SK-N-SH (cell line): ENCODE measurements at regions not wholly inside any gene's neighbourhood (a gene's known extent, or its start where the extent isn't known, plus 50 kb on each side); places are given as distances from the start of the nearest gene placed in this dataset.

Experiments
- CTCF ChIA-PET: fragments of 300-600, 350-600 bp; formaldehyde crosslinking; extraction: SDS; loops from one replicate; lab custom pipeline; 2021; lab: Yijun Ruan, JAX
- POLR2A ChIA-PET: fragments of 350-600 bp; sonication (Branson Sonifier 250); formaldehyde crosslinking; extraction: SDS; loops from one replicate; lab custom pipeline; 2020; ENCODE audit warnings: antibody characterized with exemption, inconsistent platforms; lab: Yijun Ruan, JAX
- DNase-seq: peaks from one replicate; pipeline ENCODE4 v3.0.0; 2012
- H2AFZ ChIP-seq: fragments of 200-600 bp; sonication (generic); 2 replicates; pipeline ENCODE4 v1.8.1; 2016; ENCODE audit warnings: antibody characterized with exemption, mild to moderate bottlenecking, low read depth
- H3F3A ChIP-seq: fragments of 200-600 bp; sonication (generic); replicated peaks from 2 replicates; pipeline ENCODE3; 2016; ENCODE audit warnings: antibody characterized with exemption, mild to moderate bottlenecking; ENCODE audit not compliant: insufficient read depth
- H3K27ac ChIP-seq, 2 experiments: fragments of 200-500 bp in 1 of 2; fragments of 200-600 bp in 1 of 2; sonication (Bioruptor generic) in 1 of 2; sonication (generic), shearing (Covaris generic) in 1 of 2; 2 replicates each; pipeline versions ENCODE4 v1.5.1 to v1.6.1; 2014 to 2016; ENCODE audit warnings: low read depth in 2 of 2, inconsistent platforms in 1 of 2, low read length in 1 of 2, mild to moderate bottlenecking in 1 of 2, mixed read lengths in 1 of 2
- H3K27me3 ChIP-seq: fragments of 200-600 bp; sonication (generic), shearing (Covaris generic); 2 replicates; pipeline ENCODE4 v1.6.1; 2016; ENCODE audit warnings: mixed run types; ENCODE audit not compliant: insufficient read depth
- H3K36me3 ChIP-seq, 2 experiments: fragments of 200-500 bp in 1 of 2; fragments of 200-600 bp in 1 of 2; sonication (Bioruptor generic) in 1 of 2; sonication (generic) in 1 of 2; replicated peaks in 1 of 2; 2 replicates each; pipeline versions ENCODE3 to v1.5.1; 2014 to 2016; ENCODE audit warnings: low read length in 1 of 2, mild to moderate bottlenecking in 1 of 2; ENCODE audit not compliant: insufficient read depth in 2 of 2, control insufficient read depth in 1 of 2
- H3K4me1 ChIP-seq, 2 experiments: fragments of 200-500 bp in 1 of 2; fragments of 200-600 bp in 1 of 2; sonication (Bioruptor generic) in 1 of 2; sonication (generic), shearing (Covaris generic) in 1 of 2; 2 replicates each; pipeline versions ENCODE4 v1.5.1 to v1.6.1; 2014 to 2016; ENCODE audit warnings: low read depth in 1 of 2, low read length in 1 of 2, mixed run types in 1 of 2; ENCODE audit not compliant: insufficient read depth in 2 of 2, control insufficient read depth in 1 of 2
- H3K4me2 ChIP-seq: fragments of 200-600 bp; sonication (generic), shearing (Covaris generic); 2 replicates; pipeline ENCODE4 v1.6.1; 2017; ENCODE audit warnings: mixed run types
- H3K4me3 ChIP-seq, 2 experiments: fragments of 200-500 bp in 1 of 2; fragments of 200-600 bp in 1 of 2; sonication (Bioruptor generic) in 1 of 2; sonication (generic), shearing (Covaris generic) in 1 of 2; 2 replicates each; pipeline versions ENCODE4 v1.5.1 to v1.8.1; 2014 to 2016; ENCODE audit warnings: low read depth in 2 of 2, inconsistent platforms in 1 of 2, low read length in 1 of 2, mild to moderate bottlenecking in 1 of 2, mixed read lengths in 1 of 2, moderate library complexity in 1 of 2
- H3K79me2 ChIP-seq: fragments of 200-600 bp; sonication (generic); 2 replicates; pipeline ENCODE4 v1.8.1; 2017; ENCODE audit warnings: mild to moderate bottlenecking; ENCODE audit not compliant: insufficient read depth
- H3K9ac ChIP-seq: fragments of 200-600 bp; sonication (generic); 2 replicates; pipeline ENCODE4 v1.6.1; 2017; ENCODE audit warnings: mixed run types
- H3K9me2 ChIP-seq: fragments of 200-600 bp; sonication (generic); 2 replicates; pipeline ENCODE4 v1.6.1; 2017; ENCODE audit warnings: mixed run types
- H3K9me3 ChIP-seq: fragments of 200-600 bp; sonication (generic); 2 replicates; pipeline ENCODE4 v1.6.1; 2017; ENCODE audit warnings: mixed run types, mild to moderate bottlenecking, moderate library complexity
- H4K20me1 ChIP-seq: fragments of 200-600 bp; sonication (generic); 2 replicates; pipeline ENCODE4 v1.6.1; 2017; ENCODE audit warnings: mild to moderate bottlenecking, mixed run types; ENCODE audit not compliant: insufficient read depth
- CTCF ChIP-seq: fragments of 200-600 bp; sonication (generic); IDR thresholded peaks from 2 replicates; pipeline ENCODE4 v1.6.1; 2017; ENCODE audit warnings: antibody characterized with exemption, mild to moderate bottlenecking, moderate library complexity
- FOSL2 ChIP-seq: IDR thresholded peaks from 2 replicates; pipeline ENCODE4 v1.4.0; 2012; ENCODE audit warnings: low read depth, mild to moderate bottlenecking, moderate library complexity, borderline replicate concordance
- FOXJ3 ChIP-seq: sonication (generic); formaldehyde crosslinking; IDR thresholded peaks from 2 replicates; pipeline ENCODE4 v1.5.1; 2020; ENCODE audit warnings: mild to moderate bottlenecking, missing genetic modification reagents
- GABPA ChIP-seq: IDR thresholded peaks from 2 replicates; pipeline ENCODE4 v1.4.0; 2012; ENCODE audit warnings: low read depth, mild to moderate bottlenecking
- JUND ChIP-seq: IDR thresholded peaks from 2 replicates; pipeline ENCODE4 v1.4.0; 2012
- MEF2A ChIP-seq: IDR thresholded peaks from 2 replicates; pipeline ENCODE4 v1.4.0; 2012; ENCODE audit warnings: low read depth, borderline replicate concordance
- MXI1 ChIP-seq: IDR thresholded peaks from 2 replicates; pipeline ENCODE4 v1.6.1; 2012; ENCODE audit warnings: mild to moderate bottlenecking, low read depth, low read length, improper control_type of control experiment
- NRF1 ChIP-seq: IDR thresholded peaks from 2 replicates; pipeline ENCODE4 v1.6.1; 2012; ENCODE audit warnings: low read depth, mild to moderate bottlenecking, low read length
- PBX3 ChIP-seq: IDR thresholded peaks from 2 replicates; pipeline ENCODE4; 2012
- RAD21 ChIP-seq: IDR thresholded peaks from 2 replicates; pipeline ENCODE4 v1.6.1; 2012; ENCODE audit warnings: mild to moderate bottlenecking, low read length
- RCOR1 ChIP-seq: fragments of 150-350 bp; IDR thresholded peaks from 2 replicates; pipeline ENCODE4 v1.6.1; 2017; ENCODE audit warnings: antibody characterized with exemption, low read length
- SIN3A ChIP-seq: IDR thresholded peaks from 2 replicates; pipeline ENCODE4 v1.6.1; 2012; ENCODE audit warnings: low read depth, mild to moderate bottlenecking, low read length, moderate library complexity, borderline replicate concordance
- TAF1 ChIP-seq: IDR thresholded peaks from 2 replicates; pipeline ENCODE4 v1.6.1; 2012; ENCODE audit warnings: low read depth, mild to moderate bottlenecking, low read length, moderate library complexity, borderline replicate concordance
- TCF12 ChIP-seq: IDR thresholded peaks from 2 replicates; pipeline ENCODE4 v1.4.0; 2012
- YY1 ChIP-seq: IDR thresholded peaks from 2 replicates; pipeline ENCODE4 v1.4.0; 2012; ENCODE audit warnings: low read depth, mild to moderate bottlenecking
- WGBS: methylation state at CpG from one replicate; pipeline ENCODE4 v1.1.6; 2017; ENCODE audit warnings: low lambda C conversion rate; 5-methylcytosine and 5-hydroxymethylcytosine counted together

- Histone ChIP-seq H3K79me2 (no peaks in the 10 kb centered on the region), H3K4me1 (no peaks in the 10 kb centered on the region), H3K27ac (no peak overlapping the region), H3K9me3 (no peaks in the 10 kb centered on the region), H4K20me1 (no peaks in the 10 kb centered on the region), H2AFZ (no peak overlapping the region), H3K4me2 (no peak overlapping the region), H3K9me2 (no peaks in the 10 kb centered on the region), H3K27me3 (no peaks in the 10 kb centered on the region), H3K36me3 (no peaks in the 10 kb centered on the region), H3K4me3 (no peak overlapping the region), H3K9ac (no peak overlapping the region), H3F3A (no peaks in the 10 kb centered on the region)
- CTCF ChIA-PET, result no interaction called here
- 61% methylated on average over 6 of the region's 7 CpGs for WGBS
- TF ChIP-seq FOSL2 (no peak), MEF2A (no peak), RCOR1 (no peak)
- DNase-seq, result no peak
- POLR2A ChIA-PET, result interaction anchor here (1.0 kb wide), 1 partner anchor 27 kb away, joined by 3 read pairs; no protein-coding TSS in a partner anchor
Observed at GRCh38 chr6:165817771-165818170, 154.7 kb upstream of the PDE10A start.

GRCh38 chr6:165817148-165817547 is 154.1 kb upstream of the PDE10A start:
- Histone ChIP-seq H3K27me3 (no peaks in the 10 kb centered on the region), H3K9me2 (no peaks in the 10 kb centered on the region), H3K4me3 (no peak overlapping the region), H2AFZ (no peak overlapping the region), H3K79me2 (no peaks in the 10 kb centered on the region), H3K4me2 (no peak overlapping the region), H4K20me1 (no peaks in the 10 kb centered on the region), H3K4me1 (no peaks in the 10 kb centered on the region), H3K9ac (no peak overlapping the region), H3K27ac (no peak overlapping the region), H3F3A (no peaks in the 10 kb centered on the region), H3K36me3 (no peaks in the 10 kb centered on the region), H3K9me3 (no peaks in the 10 kb centered on the region)
- 42% methylated on average over 3 of the region's 3 CpGs for WGBS
- CTCF ChIA-PET, result interaction anchor here (0.9 kb wide), 1 partner anchor 87 kb away, joined by 3 read pairs; no protein-coding TSS in a partner anchor
- POLR2A ChIA-PET, result no interaction called here
- TF ChIP-seq NRF1 (no peak), YY1 (no peak), TAF1 (no peak)
- no peak for DNase-seq

- no peak for DNase-seq
- POLR2A ChIA-PET, result no interaction called here
- no peaks in the 10 kb centered on the region for H3F3A ChIP-seq
Observed at GRCh38 chr6:165814679-165815078, 151.6 kb upstream of the PDE10A start.

GRCh38 chr6:165811512-165811911 is 148.5 kb upstream of the PDE10A start:
- no peak for DNase-seq
- ChIA-PET POLR2A (no interaction called here), CTCF (no interaction called here)
- Histone ChIP-seq H3K4me3 (no peak overlapping the region), H2AFZ (no peak overlapping the region), H3K9ac (no peak overlapping the region), H3K4me2 (no peak overlapping the region), H3K9me2 (no peaks in the 10 kb centered on the region), H3K27ac (no peak overlapping the region), H3F3A (no peaks in the 10 kb centered on the region), H3K79me2 (no peaks in the 10 kb centered on the region), H4K20me1 (no peaks in the 10 kb centered on the region), H3K27me3 (no peaks in the 10 kb centered on the region), H3K9me3 (no peaks in the 10 kb centered on the region), H3K36me3 (no peaks in the 10 kb centered on the region), H3K4me1 (no peaks in the 10 kb centered on the region)
- WGBS, result 48% methylated on average over 7 of the region's 7 CpGs
- no peak for TF ChIP-seq FOXJ3 (CRISPR knock-in tag)
- no peak for TF ChIP-seq JUND
- no peak for TF ChIP-seq TCF12
- no peak for TF ChIP-seq RAD21
- no peak for TF ChIP-seq CTCF
- no peak for TF ChIP-seq PBX3
- no peak for TF ChIP-seq SIN3A
- TF ChIP-seq GABPA, result no peak
- no peak for TF ChIP-seq MXI1

More at GRCh38 chr6:165814679-165815078, 151.6 kb upstream of the PDE10A start:
- no peak overlapping the region for H3K27ac ChIP-seq
- H3K27me3 ChIP-seq, result no peaks in the 10 kb centered on the region
- CTCF ChIA-PET, result interaction anchor here (1.0 kb wide), 1 partner anchor 36 kb away, joined by 3 read pairs; no protein-coding TSS in a partner anchor
- no peaks in the 10 kb centered on the region for H3K36me3 ChIP-seq
- H4K20me1 ChIP-seq, result no peaks in the 10 kb centered on the region
- no peak overlapping the region for H3K4me3 ChIP-seq
- TF ChIP-seq RAD21, result no peak
- no peak for TF ChIP-seq SIN3A
- no peak overlapping the region for H3K4me2 ChIP-seq
- no peak overlapping the region for H2AFZ ChIP-seq
- H3K79me2 ChIP-seq, result no peaks in the 10 kb centered on the region
- 83% methylated on average over 10 of the region's 10 CpGs for WGBS
- no peaks in the 10 kb centered on the region for H3K4me1 ChIP-seq
- H3K9me2 ChIP-seq, result no peaks in the 10 kb centered on the region
- H3K9ac ChIP-seq, result no peak overlapping the region
- H3K9me3 ChIP-seq, result no peaks in the 10 kb centered on the region
